ENCODE measurements at regions not wholly inside any gene's neighbourhood (a gene's known extent, or its start where the extent isn't known, plus 50 kb on each side); places are given as distances from the start of the nearest gene placed in this dataset.
"Not testable (repeated sequence)": the region's sequence is repeated elsewhere in the genome, so short reads cannot be mapped to it uniquely, and the experiment has no call there.

GRCh38 chr22:16463472-16463871 lies 129.1 kb downstream of the CCT8L2 start:
- H3K27ac Mint-ChIP-seq, H3K4me1 Mint-ChIP-seq: not testable (repeated sequence)

GRCh38 chr22:16447451-16447850 lies 145.2 kb downstream of the CCT8L2 start:
- not testable (repeated sequence) for H3K27me3 Mint-ChIP-seq (ENCODE audit: insufficient read depth); H3K4me1 Mint-ChIP-seq; H3K27ac Mint-ChIP-seq; H3K4me3 Mint-ChIP-seq; H3K36me3 ChIP-seq (ENCODE audit: control insufficient read depth, insufficient read depth, low read length); H3K4me1 ChIP-seq (ENCODE audit: control insufficient read depth, insufficient read depth, low read length); H3K9ac ChIP-seq (ENCODE audit: extremely low read depth, low read length, poor library complexity, severe bottlenecking); H3K4me3 ChIP-seq (ENCODE audit: low read length); H3K27me3 ChIP-seq (ENCODE audit: control insufficient read depth, insufficient read depth, low read length, poor library complexity, severe bottlenecking); H3K27ac ChIP-seq (ENCODE audit: low read depth, low read length); H3K36me3 Mint-ChIP-seq (ENCODE audit: low read depth); DNase-seq; H3K9me3 ChIP-seq (ENCODE audit: control insufficient read depth, low read length)
- 51 to 100% methylated on average over 1 to 7 of the region's 7 CpGs for WGBS, 2 experiments (ENCODE audit: insufficient coverage in 1 of 2, insufficient read length in 1 of 2)
- H3K9me3 Mint-ChIP-seq, result peaks cover 74% of the 10 kb centered on the region

More at GRCh38 chr22:16463472-16463871, 129.1 kb downstream of the CCT8L2 start:
- H3K27me3 Mint-ChIP-seq (ENCODE audit: insufficient read depth); H3K36me3 Mint-ChIP-seq (ENCODE audit: low read depth); H3K4me3 ChIP-seq (ENCODE audit: low read length); H3K4me1 ChIP-seq (ENCODE audit: control insufficient read depth, insufficient read depth, low read length); H3K27me3 ChIP-seq (ENCODE audit: control insufficient read depth, insufficient read depth, low read length, poor library complexity, severe bottlenecking); H3K4me3 Mint-ChIP-seq; H3K9me3 ChIP-seq (ENCODE audit: control insufficient read depth, low read length); H3K27ac ChIP-seq (ENCODE audit: low read depth, low read length); H3K36me3 ChIP-seq (ENCODE audit: control insufficient read depth, insufficient read depth, low read length); DNase-seq; H3K9ac ChIP-seq (ENCODE audit: extremely low read depth, low read length, poor library complexity, severe bottlenecking): not testable (repeated sequence)
- 67 to 81% methylated on average over 2 to 4 of the region's 4 CpGs for WGBS, 2 experiments (ENCODE audit: insufficient coverage in 1 of 2, insufficient read length in 1 of 2)
- peaks cover 61% of the 10 kb centered on the region for H3K9me3 Mint-ChIP-seq

- H3K9ac ChIP-seq (ENCODE audit: extremely low read depth, low read length, poor library complexity, severe bottlenecking); H3K4me1 Mint-ChIP-seq; H3K27ac ChIP-seq (ENCODE audit: low read depth, low read length); H3K4me3 Mint-ChIP-seq; H3K4me3 ChIP-seq (ENCODE audit: low read length); H3K27me3 Mint-ChIP-seq (ENCODE audit: insufficient read depth); DNase-seq; H3K27ac Mint-ChIP-seq; H3K27me3 ChIP-seq (ENCODE audit: control insufficient read depth, insufficient read depth, low read length, poor library complexity, severe bottlenecking); H3K36me3 ChIP-seq (ENCODE audit: control insufficient read depth, insufficient read depth, low read length); H3K36me3 Mint-ChIP-seq (ENCODE audit: low read depth); H3K4me1 ChIP-seq (ENCODE audit: control insufficient read depth, insufficient read depth, low read length); H3K9me3 ChIP-seq (ENCODE audit: control insufficient read depth, low read length): not testable (repeated sequence)
- 52 to 62% methylated on average over 4 to 6 of the region's 6 CpGs for WGBS, 2 experiments (ENCODE audit: insufficient coverage in 1 of 2, insufficient read length in 1 of 2)
- H3K9me3 Mint-ChIP-seq, result peaks cover 76% of the 10 kb centered on the region
Measured at GRCh38 chr22:16446755-16447440, 145.7 kb downstream of the CCT8L2 start.

- H3K4me3 Mint-ChIP-seq; H3K27me3 ChIP-seq (ENCODE audit: control insufficient read depth, insufficient read depth, low read length, poor library complexity, severe bottlenecking); H3K4me1 Mint-ChIP-seq; H3K4me1 ChIP-seq (ENCODE audit: control insufficient read depth, insufficient read depth, low read length); DNase-seq; H3K27me3 Mint-ChIP-seq (ENCODE audit: insufficient read depth); H3K36me3 Mint-ChIP-seq (ENCODE audit: low read depth); H3K27ac ChIP-seq (ENCODE audit: low read depth, low read length); H3K4me3 ChIP-seq (ENCODE audit: low read length); H3K27ac Mint-ChIP-seq; H3K9me3 ChIP-seq (ENCODE audit: control insufficient read depth, low read length); H3K9ac ChIP-seq (ENCODE audit: extremely low read depth, low read length, poor library complexity, severe bottlenecking); H3K36me3 ChIP-seq (ENCODE audit: control insufficient read depth, insufficient read depth, low read length): not testable (repeated sequence)
- WGBS, 2 experiments (ENCODE audit: insufficient coverage in 1 of 2, insufficient read length in 1 of 2), result no CpG with 5 or more reads among the region's 1 CpG
- peaks cover 51% of the 10 kb centered on the region for H3K9me3 Mint-ChIP-seq
Measured at GRCh38 chr22:16441014-16441413, 151.6 kb downstream of the CCT8L2 start.

- H3K4me1 Mint-ChIP-seq, result not testable (repeated sequence)
- H3K9me3 ChIP-seq (ENCODE audit: control insufficient read depth, low read length), result peaks cover 11% of the 10 kb centered on the region
Measured at GRCh38 chr22:16423476-16423875, 169.1 kb downstream of the CCT8L2 start.

GRCh38 chr22:16417498-16417897 lies 175.1 kb downstream of the CCT8L2 start:
- peaks cover 64% of the 10 kb centered on the region for H3K9me3 Mint-ChIP-seq
- H3K36me3 ChIP-seq (ENCODE audit: control insufficient read depth, insufficient read depth, low read length); H3K4me3 ChIP-seq (ENCODE audit: low read length); H3K4me1 ChIP-seq (ENCODE audit: control insufficient read depth, insufficient read depth, low read length); H3K27me3 Mint-ChIP-seq (ENCODE audit: insufficient read depth); H3K36me3 Mint-ChIP-seq (ENCODE audit: low read depth); H3K27ac ChIP-seq (ENCODE audit: low read depth, low read length); H3K27ac Mint-ChIP-seq; DNase-seq; H3K9ac ChIP-seq (ENCODE audit: extremely low read depth, low read length, poor library complexity, severe bottlenecking); H3K27me3 ChIP-seq (ENCODE audit: control insufficient read depth, insufficient read depth, low read length, poor library complexity, severe bottlenecking); H3K4me3 Mint-ChIP-seq; H3K4me1 Mint-ChIP-seq; H3K9me3 ChIP-seq (ENCODE audit: control insufficient read depth, low read length): not testable (repeated sequence)
- 76% methylated on average over 2 of the region's 3 CpGs; no CpG with 5 or more reads in 1 of the 2 experiments for WGBS, 2 experiments (ENCODE audit: insufficient coverage in 1 of 2, insufficient read length in 1 of 2)

More at GRCh38 chr22:16423476-16423875, 169.1 kb downstream of the CCT8L2 start:
- H3K4me3 Mint-ChIP-seq; H3K27me3 Mint-ChIP-seq (ENCODE audit: insufficient read depth); H3K27ac Mint-ChIP-seq; H3K4me3 ChIP-seq (ENCODE audit: low read length); H3K27me3 ChIP-seq (ENCODE audit: control insufficient read depth, insufficient read depth, low read length, poor library complexity, severe bottlenecking); H3K4me1 ChIP-seq (ENCODE audit: control insufficient read depth, insufficient read depth, low read length); H3K9ac ChIP-seq (ENCODE audit: extremely low read depth, low read length, poor library complexity, severe bottlenecking); H3K36me3 Mint-ChIP-seq (ENCODE audit: low read depth); H3K27ac ChIP-seq (ENCODE audit: low read depth, low read length); DNase-seq; H3K36me3 ChIP-seq (ENCODE audit: control insufficient read depth, insufficient read depth, low read length): not testable (repeated sequence)
- 81 to 86% methylated on average over 13 to 21 of the region's 21 CpGs for WGBS, 2 experiments (ENCODE audit: insufficient coverage in 1 of 2, insufficient read length in 1 of 2)
- H3K9me3 Mint-ChIP-seq, result peaks cover 64% of the 10 kb centered on the region

GRCh38 chr22:16404639-16405038 lies 188.0 kb downstream of the CCT8L2 start:
- not testable (repeated sequence) for H3K4me1 ChIP-seq (ENCODE audit: control insufficient read depth, insufficient read depth, low read length); H3K4me1 Mint-ChIP-seq; H3K27me3 Mint-ChIP-seq (ENCODE audit: insufficient read depth); H3K27ac Mint-ChIP-seq; H3K9ac ChIP-seq (ENCODE audit: extremely low read depth, low read length, poor library complexity, severe bottlenecking); H3K9me3 ChIP-seq (ENCODE audit: control insufficient read depth, low read length); H3K27me3 ChIP-seq (ENCODE audit: control insufficient read depth, insufficient read depth, low read length, poor library complexity, severe bottlenecking); H3K36me3 ChIP-seq (ENCODE audit: control insufficient read depth, insufficient read depth, low read length); H3K4me3 Mint-ChIP-seq; DNase-seq; H3K36me3 Mint-ChIP-seq (ENCODE audit: low read depth); H3K27ac ChIP-seq (ENCODE audit: low read depth, low read length); H3K4me3 ChIP-seq (ENCODE audit: low read length)
- 85% methylated on average over 5 of the region's 7 CpGs; no CpG with 5 or more reads in 1 of the 2 experiments for WGBS, 2 experiments (ENCODE audit: insufficient coverage in 1 of 2, insufficient read length in 1 of 2)
- H3K9me3 Mint-ChIP-seq, result peaks cover 57% of the 10 kb centered on the region
